ENCODE measurements at regions not wholly inside any gene's neighbourhood (a gene's known extent, or its start where the extent isn't known, plus 50 kb on each side); places are given as distances from the start of the nearest gene placed in this dataset.
A peak's percentile ranks its signal among the peaks of the same experiment; 100 is the strongest.

DNA sequence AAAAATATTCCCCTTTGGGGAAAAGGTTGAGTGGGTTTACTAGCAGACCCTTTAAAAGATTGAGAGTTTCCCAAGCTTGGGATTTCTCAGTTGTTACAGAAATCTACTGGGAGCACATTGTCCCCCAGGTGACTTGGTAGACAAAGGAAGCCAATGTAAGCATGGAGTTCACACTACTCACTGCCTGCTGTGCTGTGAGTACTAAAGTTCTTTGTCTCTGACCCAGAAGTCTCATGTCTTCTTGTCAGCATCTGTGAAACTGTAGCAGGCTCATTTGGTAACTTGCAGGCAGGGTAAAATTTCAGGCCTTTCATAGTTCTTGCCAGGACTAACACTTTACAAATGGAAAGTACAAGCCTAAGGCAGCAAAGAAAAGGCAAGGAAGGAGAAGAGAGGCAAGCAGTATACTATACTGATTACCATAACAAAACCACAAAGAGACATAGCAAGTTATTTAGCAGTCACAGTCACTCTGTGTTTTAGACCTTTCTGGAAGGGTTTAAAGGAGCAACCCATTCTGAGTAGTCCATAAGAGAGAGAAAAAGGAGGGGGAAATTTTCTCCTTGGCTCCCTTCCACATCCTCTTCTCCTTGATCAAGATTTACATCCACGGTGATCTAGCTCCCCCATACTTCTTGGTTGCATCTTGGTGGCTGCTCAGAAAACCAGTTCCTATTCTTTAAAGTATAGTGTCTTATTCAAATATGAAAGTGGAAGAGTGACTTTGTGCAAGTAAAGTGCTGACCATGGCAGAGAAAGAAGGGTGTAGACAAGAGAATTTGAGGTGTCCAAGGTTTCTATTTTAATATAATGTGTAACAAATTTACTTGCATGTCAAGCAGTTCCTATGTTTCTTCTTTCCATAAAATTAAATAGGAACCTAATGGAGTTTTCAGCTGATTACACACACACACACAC, 160.0 kb upstream of the PDE5A start:
- Histone ChIP-seq H3K4me3 (IDR thresholded peaks at IDR 0.05; ENCODE audit: insufficient read depth, low read depth, low read length) (no peak overlapping the region), H3K4me2 (no peak overlapping the region), H3K79me2 (ENCODE audit: insufficient read depth, low read depth) (no peaks in the 10 kb centered on the region), H3K36me3 (ENCODE audit: insufficient read depth) (no peaks in the 10 kb centered on the region), H3K27me3 (ENCODE audit: insufficient read depth, low read depth) (no peaks in the 10 kb centered on the region), H4K20me1 (ENCODE audit: insufficient read depth) (no peaks in the 10 kb centered on the region), H3K27ac (no peak overlapping the region), H3K9ac (no peak overlapping the region), H2AFZ (ENCODE audit: low read depth) (no peak overlapping the region), H3K4me1 (ENCODE audit: low read depth, poor library complexity, severe bottlenecking) (no peaks in the 10 kb centered on the region)
- TF ChIP-seq, protein P1, sequence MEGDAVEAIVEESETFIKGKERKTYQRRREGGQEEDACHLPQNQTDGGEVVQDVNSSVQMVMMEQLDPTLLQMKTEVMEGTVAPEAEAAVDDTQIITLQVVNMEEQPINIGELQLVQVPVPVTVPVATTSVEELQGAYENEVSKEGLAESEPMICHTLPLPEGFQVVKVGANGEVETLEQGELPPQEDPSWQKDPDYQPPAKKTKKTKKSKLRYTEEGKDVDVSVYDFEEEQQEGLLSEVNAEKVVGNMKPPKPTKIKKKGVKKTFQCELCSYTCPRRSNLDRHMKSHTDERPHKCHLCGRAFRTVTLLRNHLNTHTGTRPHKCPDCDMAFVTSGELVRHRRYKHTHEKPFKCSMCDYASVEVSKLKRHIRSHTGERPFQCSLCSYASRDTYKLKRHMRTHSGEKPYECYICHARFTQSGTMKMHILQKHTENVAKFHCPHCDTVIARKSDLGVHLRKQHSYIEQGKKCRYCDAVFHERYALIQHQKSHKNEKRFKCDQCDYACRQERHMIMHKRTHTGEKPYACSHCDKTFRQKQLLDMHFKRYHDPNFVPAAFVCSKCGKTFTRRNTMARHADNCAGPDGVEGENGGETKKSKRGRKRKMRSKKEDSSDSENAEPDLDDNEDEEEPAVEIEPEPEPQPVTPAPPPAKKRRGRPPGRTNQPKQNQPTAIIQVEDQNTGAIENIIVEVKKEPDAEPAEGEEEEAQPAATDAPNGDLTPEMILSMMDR (conservative IDR thresholded peaks at IDR 0.05; ENCODE audit: low read depth, low read length), result no peak

DNA sequence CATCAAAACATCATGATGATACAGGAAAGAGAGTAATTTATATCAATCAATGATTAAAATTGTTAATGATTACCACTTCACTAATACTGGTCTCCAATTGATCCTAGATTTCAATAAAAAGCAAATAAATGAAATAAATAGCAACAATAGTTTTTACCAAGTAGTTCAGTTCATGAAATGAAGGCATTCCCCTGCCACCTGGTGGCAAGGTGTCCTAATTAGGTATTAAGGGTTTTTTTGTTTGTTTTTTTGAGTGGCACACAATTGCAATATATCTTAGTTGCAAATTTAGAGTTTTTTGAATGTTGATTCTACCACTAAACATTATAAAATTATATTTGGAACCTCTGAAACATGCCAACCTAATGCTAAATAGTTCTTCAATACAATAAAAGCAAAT, 157.4 kb upstream of the PDE5A start:
- Histone ChIP-seq H4K20me1 (ENCODE audit: insufficient read depth) (no peaks in the 10 kb centered on the region), H3K4me1 (ENCODE audit: low read depth, poor library complexity, severe bottlenecking) (no peaks in the 10 kb centered on the region), H2AFZ (ENCODE audit: low read depth) (no peak overlapping the region), H3K9ac (no peak overlapping the region), H3K79me2 (ENCODE audit: insufficient read depth, low read depth) (no peaks in the 10 kb centered on the region), H3K27ac (no peak overlapping the region), H3K4me2 (no peak overlapping the region), H3K36me3 (ENCODE audit: insufficient read depth) (no peaks in the 10 kb centered on the region), H3K4me3 (IDR thresholded peaks at IDR 0.05; ENCODE audit: insufficient read depth, low read depth, low read length) (no peak overlapping the region), H3K27me3 (ENCODE audit: insufficient read depth, low read depth) (no peaks in the 10 kb centered on the region)
- TF ChIP-seq, protein P1 (conservative IDR thresholded peaks at IDR 0.05; ENCODE audit: low read depth, low read length), result peak; percentile 34

DNA sequence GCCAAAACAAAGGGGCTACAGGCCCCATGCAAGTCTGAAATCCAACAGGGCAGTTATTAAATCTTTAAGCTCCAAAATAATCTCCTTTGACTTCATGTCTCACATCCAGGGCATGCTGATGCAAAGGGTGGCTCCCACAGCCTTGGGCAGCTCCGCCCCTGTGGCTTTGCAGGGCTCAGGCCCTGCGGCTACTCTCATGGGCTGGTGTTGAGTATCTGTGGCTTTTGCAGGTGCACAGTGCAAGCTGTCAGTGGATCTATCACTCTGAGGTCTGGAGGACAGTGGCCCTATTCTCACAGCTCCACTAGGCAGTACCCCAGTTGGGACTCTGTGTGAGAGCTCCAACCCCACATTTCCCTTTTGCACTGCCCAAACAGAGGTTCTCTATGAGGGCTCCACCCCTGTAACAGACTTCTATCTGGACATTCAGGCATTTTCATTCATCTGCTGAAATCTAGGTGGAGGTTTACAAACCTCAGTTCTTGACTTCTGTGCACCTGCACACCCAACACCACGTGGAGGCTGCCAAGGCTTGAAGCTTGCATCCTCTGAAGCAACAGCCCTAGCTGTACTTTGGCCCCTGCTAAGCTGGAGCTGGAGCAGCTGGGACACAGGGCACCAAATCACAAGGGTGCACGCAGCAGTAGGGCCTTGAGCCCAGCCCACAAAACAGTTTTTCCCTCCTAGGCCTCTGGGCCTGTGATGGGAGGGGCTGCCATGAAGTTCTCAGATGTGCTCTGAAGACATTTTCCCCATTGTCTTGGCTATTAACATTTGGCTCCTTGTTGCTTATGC, 154.8 kb upstream of the PDE5A start:
- TF ChIP-seq, protein P1 (conservative IDR thresholded peaks at IDR 0.05; ENCODE audit: low read depth, low read length), result no peak
- no peak overlapping the region for H3K9ac ChIP-seq
- H2AFZ ChIP-seq (ENCODE audit: low read depth), result no peak overlapping the region
- no peaks in the 10 kb centered on the region for H3K79me2 ChIP-seq (ENCODE audit: insufficient read depth, low read depth)
- no peaks in the 10 kb centered on the region for H3K36me3 ChIP-seq (ENCODE audit: insufficient read depth)
- H3K4me3 ChIP-seq (IDR thresholded peaks at IDR 0.05; ENCODE audit: insufficient read depth, low read depth, low read length), result no peak overlapping the region
- no peak overlapping the region for H3K4me2 ChIP-seq
- H3K4me1 ChIP-seq (ENCODE audit: low read depth, poor library complexity, severe bottlenecking), result no peaks in the 10 kb centered on the region
- no peaks in the 10 kb centered on the region for H3K27me3 ChIP-seq (ENCODE audit: insufficient read depth, low read depth)
- no peaks in the 10 kb centered on the region for H4K20me1 ChIP-seq (ENCODE audit: insufficient read depth)
- no peak overlapping the region for H3K27ac ChIP-seq

DNA sequence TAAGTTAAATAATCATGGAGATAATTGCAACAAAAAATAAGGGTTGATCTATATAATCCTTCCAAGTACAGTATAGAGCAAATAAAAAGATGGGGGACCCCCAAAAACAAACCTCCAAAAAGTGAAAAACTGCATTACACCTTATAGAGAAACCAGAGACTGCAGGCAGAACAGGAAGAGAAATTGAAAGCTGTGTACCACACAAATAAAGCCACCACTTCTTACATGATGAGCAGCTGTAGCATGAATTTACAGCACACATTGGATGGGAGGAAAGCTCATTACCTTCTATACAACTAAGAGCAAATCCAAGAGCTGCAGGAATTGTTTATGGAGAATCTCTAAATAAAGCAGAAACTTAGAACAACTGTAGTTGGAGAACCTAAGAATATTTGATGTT, 152.4 kb upstream of the PDE5A start:
- no peak overlapping the region for H2AFZ ChIP-seq (ENCODE audit: low read depth)
- H3K27ac ChIP-seq, result no peak overlapping the region
- H4K20me1 ChIP-seq (ENCODE audit: insufficient read depth), result no peaks in the 10 kb centered on the region
- no peaks in the 10 kb centered on the region for H3K36me3 ChIP-seq (ENCODE audit: insufficient read depth)
- TF ChIP-seq, protein P1 (conservative IDR thresholded peaks at IDR 0.05; ENCODE audit: low read depth, low read length), result no peak
- no peaks in the 10 kb centered on the region for H3K4me1 ChIP-seq (ENCODE audit: low read depth, poor library complexity, severe bottlenecking)
- H3K9ac ChIP-seq, result no peak overlapping the region
- no peaks in the 10 kb centered on the region for H3K27me3 ChIP-seq (ENCODE audit: insufficient read depth, low read depth)
- H3K4me2 ChIP-seq, result no peak overlapping the region
- no peak overlapping the region for H3K4me3 ChIP-seq (IDR thresholded peaks at IDR 0.05; ENCODE audit: insufficient read depth, low read depth, low read length)
- H3K79me2 ChIP-seq (ENCODE audit: insufficient read depth, low read depth), result no peaks in the 10 kb centered on the region
